K562 (cell line): ENCODE measurements at regions not wholly inside any gene's neighbourhood (a gene's known extent, or its start where the extent isn't known, plus 50 kb on each side); places are given as distances from the start of the nearest gene placed in this dataset.

Experiments
- CTCF ChIP-seq, 3 experiments: IDR thresholded peaks in 2 of 3; conservative IDR thresholded peaks in 1 of 3; 2 replicates each; pipeline ENCODE4 v1.5.1; 2011 to 2012; ENCODE audit warnings: low read length in 3 of 3, mild to moderate bottlenecking in 3 of 3, control low read depth in 2 of 3, improper control_type of control experiment in 1 of 3, inconsistent platforms in 1 of 3, low read depth in 1 of 3, mixed read lengths in 1 of 3, moderate library complexity in 1 of 3; ENCODE audit not compliant: insufficient read depth in 2 of 3
- GABPA ChIP-seq: fragments of 200-800 bp; sonication (Bioruptor generic); conservative IDR thresholded peaks from 2 replicates; pipeline ENCODE4 v1.6.1; 2016; ENCODE audit warnings: low read depth, missing genetic modification characterization, missing compliant biosample characterization

DNA sequence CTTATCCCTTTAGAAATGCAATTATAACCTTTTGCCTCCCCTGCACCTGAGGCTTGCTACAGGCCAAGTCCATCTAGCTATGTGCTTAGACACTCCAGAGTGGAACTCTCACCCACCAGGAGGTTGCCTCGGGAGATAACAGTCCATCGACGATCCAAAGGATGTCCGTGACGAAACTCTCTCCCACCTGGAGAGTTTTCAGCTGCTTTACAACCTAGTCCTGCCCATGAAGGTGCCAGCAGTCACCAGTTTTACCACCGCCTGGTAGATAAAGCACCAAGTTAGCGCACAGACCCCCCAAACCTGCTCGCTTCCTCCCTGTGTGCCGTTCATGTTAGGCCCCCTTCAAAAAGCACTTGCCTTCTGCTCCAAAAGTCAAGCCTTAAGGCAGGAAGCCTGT is 53.1 kb upstream of the SHISAL1 start:
- TF ChIP-seq GABPA (no peak), CTCF (IDR thresholded peaks at IDR 0.05 in 2 of 3, conservative IDR thresholded peaks at IDR 0.05 in 1 of 3; ENCODE audit: insufficient read depth in 2 of 3, low read depth in 1 of 3, low read length in 3 of 3) (no peak)
